ENCODE measurements at regions not wholly inside any gene's neighbourhood (a gene's known extent, or its start where the extent isn't known, plus 50 kb on each side); places are given as distances from the start of the nearest gene placed in this dataset.

DNA sequence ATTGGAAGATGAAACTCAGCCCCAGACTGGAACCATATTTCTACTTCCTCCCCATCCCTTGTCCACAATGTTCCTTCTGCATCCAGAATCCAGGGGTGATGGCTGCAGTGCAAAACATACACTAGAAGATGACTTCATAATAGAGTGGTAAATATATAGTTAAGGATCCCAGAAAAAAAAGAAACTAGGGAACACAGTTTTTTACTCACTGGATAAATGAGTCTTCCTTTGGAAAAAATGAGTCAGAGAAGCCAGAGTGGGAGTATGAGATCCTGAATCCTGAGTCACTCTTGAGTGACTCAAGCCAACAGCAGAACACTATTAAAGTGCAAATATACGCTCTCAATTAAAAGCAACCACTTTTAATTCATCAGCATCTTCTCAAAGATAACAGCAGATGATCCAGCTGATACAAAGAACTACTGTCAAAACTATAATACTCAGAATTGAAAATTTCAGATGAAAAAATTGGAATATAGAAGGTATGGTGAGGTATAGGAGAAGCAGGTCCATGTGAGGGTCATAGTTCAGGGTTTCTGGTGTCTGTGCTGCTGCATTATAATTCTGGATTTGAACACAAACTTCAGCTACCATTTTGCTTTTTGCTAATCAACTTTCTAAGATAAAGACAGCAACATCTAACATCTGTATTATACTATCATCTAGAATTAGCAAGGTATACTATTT lies 987.2 kb upstream of the CDH2 start:
- H3K27me3 Mint-ChIP-seq = no peaks in the 10 kb centered on the region
- H3K27ac Mint-ChIP-seq = no peak overlapping the region
- no peaks in the 10 kb centered on the region for H3K4me1 Mint-ChIP-seq
- H3K9me3 Mint-ChIP-seq = peaks cover 8% of the 10 kb centered on the region
- H3K4me3 Mint-ChIP-seq = no peak overlapping the region
- no peaks in the 10 kb centered on the region for H3K36me3 Mint-ChIP-seq
- no peak for ATAC-seq

DNA sequence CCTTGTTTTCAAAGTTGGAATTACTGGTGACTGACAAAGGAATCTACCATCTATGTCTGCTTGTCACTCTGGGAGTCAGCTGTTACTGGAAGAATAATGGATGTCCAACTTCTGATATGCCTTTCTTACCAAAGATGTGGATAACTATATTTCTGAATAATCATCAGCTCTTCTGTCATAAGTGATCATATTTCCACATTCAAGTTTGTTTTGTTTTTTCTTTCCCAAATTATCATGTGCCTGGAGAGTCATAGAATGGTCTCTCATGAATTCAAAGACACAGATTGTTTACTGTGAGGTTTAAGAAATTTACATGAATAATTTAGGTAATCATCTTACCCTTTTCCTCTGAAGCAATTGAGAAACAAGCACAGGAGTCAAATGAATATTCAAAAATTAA lies 986.7 kb upstream of the CDH2 start:
- H3K27ac Mint-ChIP-seq = no peak overlapping the region
- H3K4me3 Mint-ChIP-seq = no peak overlapping the region
- H3K9me3 Mint-ChIP-seq = peaks cover 8% of the 10 kb centered on the region
- H3K36me3 Mint-ChIP-seq = no peaks in the 10 kb centered on the region
- H3K4me1 Mint-ChIP-seq = no peaks in the 10 kb centered on the region
- no peak for ATAC-seq
- no peaks in the 10 kb centered on the region for H3K27me3 Mint-ChIP-seq

DNA sequence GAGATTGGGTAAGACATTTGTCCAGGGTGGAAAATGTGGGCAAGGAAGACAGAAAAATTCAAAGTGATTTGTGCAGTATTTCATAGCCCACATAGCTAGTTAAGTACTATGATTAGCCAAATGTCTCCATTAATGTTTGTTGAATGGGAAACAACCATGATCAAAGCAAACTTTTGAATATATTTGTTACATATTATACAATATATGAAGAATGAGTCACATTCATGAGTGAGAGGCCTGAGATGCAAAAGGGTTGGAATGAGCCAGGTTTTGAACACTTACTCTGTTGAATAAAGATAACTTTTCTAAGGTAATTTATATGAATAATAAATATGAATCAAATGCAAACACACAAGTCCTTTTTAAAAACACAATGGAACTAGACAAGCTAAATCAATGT lies 984.5 kb upstream of the CDH2 start:
- no peak overlapping the region for H3K27ac Mint-ChIP-seq
- no peak for ATAC-seq
- no peak overlapping the region for H3K4me3 Mint-ChIP-seq
- H3K36me3 Mint-ChIP-seq = no peaks in the 10 kb centered on the region
- H3K4me1 Mint-ChIP-seq = no peaks in the 10 kb centered on the region
- no peaks in the 10 kb centered on the region for H3K27me3 Mint-ChIP-seq
- H3K9me3 Mint-ChIP-seq = peaks cover 13% of the 10 kb centered on the region

DNA sequence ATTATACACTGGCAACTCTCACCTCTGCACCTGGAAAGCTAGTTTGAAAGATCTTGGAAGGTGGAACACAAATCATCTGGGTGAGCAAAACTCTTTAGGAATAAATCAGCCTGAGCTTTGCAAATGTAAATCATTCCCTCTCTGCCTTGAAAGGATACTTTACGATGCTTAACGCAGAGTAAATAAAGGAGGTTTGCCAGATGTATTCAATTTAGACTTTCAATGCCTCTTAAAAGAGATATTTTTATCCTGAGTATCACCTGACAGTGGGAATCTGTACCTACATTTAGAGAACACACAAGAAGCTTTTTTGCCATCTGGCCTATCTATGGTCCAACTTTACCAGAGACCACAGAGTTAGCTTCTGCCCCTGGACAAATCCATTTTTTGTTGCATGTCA lies 983.2 kb upstream of the CDH2 start:
- H3K27me3 Mint-ChIP-seq = no peaks in the 10 kb centered on the region
- no peaks in the 10 kb centered on the region for H3K4me1 Mint-ChIP-seq
- peaks cover 7% of the 10 kb centered on the region for H3K9me3 Mint-ChIP-seq
- no peaks in the 10 kb centered on the region for H3K36me3 Mint-ChIP-seq
- no peak overlapping the region for H3K4me3 Mint-ChIP-seq
- H3K27ac Mint-ChIP-seq = no peak overlapping the region
- no peak for ATAC-seq

DNA sequence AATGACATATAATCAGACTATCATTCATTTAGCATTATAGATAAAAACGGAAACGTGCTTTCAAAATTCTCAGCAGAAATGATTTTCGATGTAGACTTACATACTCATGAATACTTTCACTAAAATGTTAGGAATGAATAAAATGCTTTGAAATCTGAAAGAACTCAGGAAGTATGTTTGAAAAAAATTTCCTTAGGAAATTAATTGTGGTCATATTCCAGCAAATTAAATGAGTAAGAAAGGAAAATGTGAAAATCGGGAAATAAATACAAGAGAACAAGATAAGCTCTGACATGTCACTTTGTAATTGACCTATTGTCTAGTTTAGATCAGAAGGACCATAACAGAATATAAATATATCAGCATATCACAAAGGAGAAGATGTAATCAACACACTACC lies 981.0 kb upstream of the CDH2 start:
- no peaks in the 10 kb centered on the region for H3K27me3 Mint-ChIP-seq
- no peak for ATAC-seq
- H3K4me1 Mint-ChIP-seq = no peaks in the 10 kb centered on the region
- no peak overlapping the region for H3K4me3 Mint-ChIP-seq
- H3K27ac Mint-ChIP-seq = no peak overlapping the region
- H3K9me3 Mint-ChIP-seq = peaks cover 9% of the 10 kb centered on the region
- no peaks in the 10 kb centered on the region for H3K36me3 Mint-ChIP-seq

DNA sequence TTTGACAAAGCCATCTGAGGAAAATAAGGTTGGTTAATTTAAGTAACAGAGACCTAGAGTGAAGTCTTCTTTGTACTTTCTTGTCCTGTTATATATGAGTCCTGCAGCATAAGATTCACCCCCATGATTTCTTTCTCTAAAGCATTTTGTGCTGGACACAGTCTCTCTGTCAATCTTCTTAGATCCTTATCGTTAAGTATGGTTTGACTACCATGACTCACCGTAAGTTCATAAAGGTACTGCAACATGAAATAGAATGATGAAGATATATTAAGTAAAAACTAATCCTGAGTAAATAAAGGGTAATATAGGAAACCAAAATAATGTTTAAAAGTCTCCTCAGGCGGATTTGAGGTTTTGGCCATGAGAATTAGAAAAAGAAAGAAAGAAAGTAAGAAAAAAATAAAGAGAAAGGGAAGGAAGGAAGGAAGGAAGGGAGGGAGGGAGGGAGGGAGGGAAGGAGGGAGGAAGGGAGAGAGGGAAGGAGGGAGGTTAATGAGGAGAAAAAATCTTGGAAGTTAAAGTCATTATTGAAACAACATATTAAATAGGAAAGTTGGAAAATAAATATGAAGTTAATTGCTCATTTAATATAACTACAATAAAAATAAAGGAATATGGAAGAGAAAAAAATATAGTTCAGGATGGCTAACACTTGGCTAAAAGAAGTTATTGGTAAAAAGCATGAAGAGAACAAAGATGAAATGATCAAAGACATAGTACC lies 980.3 kb upstream of the CDH2 start:
- Mint-ChIP-seq H3K4me1 (no peaks in the 10 kb centered on the region), H3K9me3 (peaks cover 10% of the 10 kb centered on the region), H3K36me3 (no peaks in the 10 kb centered on the region), H3K4me3 (no peak overlapping the region), H3K27ac (no peak overlapping the region), H3K27me3 (no peaks in the 10 kb centered on the region)
- ATAC-seq = no peak

DNA sequence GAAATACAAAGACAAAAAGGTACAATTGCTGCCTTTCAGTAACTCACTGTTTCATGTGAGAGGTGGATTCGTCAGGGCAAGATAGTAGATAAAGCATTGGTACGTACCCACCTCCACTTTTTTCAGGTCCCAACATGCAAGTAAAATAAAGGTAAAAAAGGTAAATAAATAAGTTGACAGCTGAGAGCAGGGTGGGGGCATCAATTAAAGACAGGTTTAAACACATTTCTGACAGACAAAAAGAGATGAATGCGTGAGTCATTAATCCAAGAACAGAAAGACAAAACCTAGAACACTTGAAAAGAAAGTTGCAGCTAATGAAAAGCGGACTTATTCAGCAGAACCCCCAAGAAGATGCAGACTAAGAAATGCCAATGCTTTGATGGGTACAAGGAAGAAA lies 979.6 kb upstream of the CDH2 start:
- no peaks in the 10 kb centered on the region for H3K4me1 Mint-ChIP-seq
- no peak overlapping the region for H3K27ac Mint-ChIP-seq
- no peak overlapping the region for H3K4me3 Mint-ChIP-seq
- no peaks in the 10 kb centered on the region for H3K27me3 Mint-ChIP-seq
- no peak for ATAC-seq
- no peaks in the 10 kb centered on the region for H3K36me3 Mint-ChIP-seq
- peaks cover 10% of the 10 kb centered on the region for H3K9me3 Mint-ChIP-seq

DNA sequence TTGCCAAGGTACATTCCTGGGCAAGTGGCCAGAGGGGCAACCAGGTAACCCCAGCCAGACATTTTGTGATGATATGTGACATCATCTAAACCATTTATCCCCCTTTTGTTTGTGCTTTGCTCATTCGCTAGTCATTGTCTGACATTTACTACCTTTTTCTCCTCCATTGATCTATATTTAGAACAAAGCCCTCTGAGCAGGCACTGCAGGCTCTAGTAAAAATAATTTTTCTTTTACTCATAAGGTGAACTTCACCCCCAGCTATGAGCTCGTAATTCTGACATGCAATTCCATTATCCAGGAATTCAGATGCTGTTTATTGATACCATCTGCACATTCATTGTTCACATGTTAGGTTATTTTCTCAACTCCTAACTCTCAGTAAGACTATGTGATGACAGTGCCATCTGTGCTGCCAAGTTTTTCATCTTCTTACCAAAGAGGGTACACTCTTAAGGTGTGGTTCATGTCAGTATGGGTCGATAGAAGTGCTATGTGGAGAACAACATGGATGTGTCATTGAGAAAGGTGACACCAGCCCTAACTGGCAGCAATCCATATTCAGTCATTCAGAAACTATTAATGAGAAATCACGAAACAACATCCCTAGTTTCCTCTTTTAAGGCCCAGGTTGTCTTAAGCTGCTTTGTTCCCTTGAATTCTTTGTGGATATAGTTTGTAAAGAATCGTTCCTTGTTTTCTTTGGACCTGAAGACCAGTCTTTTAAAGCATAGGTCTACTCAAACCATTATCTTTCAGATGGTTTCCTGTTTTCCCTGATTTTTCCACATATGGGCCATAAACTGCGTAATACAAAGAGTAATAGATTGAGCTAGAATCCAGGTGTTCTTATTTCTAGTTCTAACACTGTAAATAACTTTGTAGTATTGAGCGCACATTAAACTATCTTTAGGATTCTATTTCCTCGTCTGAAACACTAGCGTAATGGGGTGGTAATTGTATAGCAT lies 978.1 kb upstream of the CDH2 start:
- no peak overlapping the region for H3K4me3 Mint-ChIP-seq

DNA sequence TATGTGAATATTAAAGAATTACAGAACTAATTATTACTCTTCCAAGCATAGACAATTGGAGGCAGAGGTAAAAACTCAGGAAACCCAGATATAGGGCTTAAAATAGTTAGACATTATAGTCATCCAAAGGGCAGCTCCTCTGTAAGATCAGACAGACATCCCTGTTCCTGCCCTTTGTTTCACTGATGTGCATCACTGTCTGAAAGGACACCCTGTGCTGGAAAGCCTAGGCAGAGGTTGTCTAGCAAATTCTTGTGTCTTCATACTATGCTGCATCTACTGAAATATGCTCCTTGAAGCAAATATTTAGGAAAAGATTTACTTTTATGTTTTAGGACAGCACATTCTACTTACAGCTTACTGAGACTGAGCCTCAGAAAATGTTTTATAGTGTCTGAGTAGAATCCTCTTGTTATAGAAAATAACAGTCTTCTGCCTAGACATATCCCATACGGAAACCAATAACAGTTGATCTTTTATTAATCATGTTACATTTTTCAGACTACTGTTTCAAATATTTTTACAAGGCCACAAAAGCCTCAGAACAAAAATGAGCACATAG lies 977.3 kb upstream of the CDH2 start:
- ATAC-seq = no peak
- H3K36me3 Mint-ChIP-seq = no peaks in the 10 kb centered on the region
- H3K4me1 Mint-ChIP-seq = no peaks in the 10 kb centered on the region

More for the DNA sequence above, 978.1 kb upstream of the CDH2 start:
- H3K27me3 Mint-ChIP-seq = no peaks in the 10 kb centered on the region
- no peak for ATAC-seq
- no peak overlapping the region for H3K27ac Mint-ChIP-seq
- no peaks in the 10 kb centered on the region for H3K4me1 Mint-ChIP-seq
- H3K9me3 Mint-ChIP-seq = peaks cover 10% of the 10 kb centered on the region
- H3K36me3 Mint-ChIP-seq = no peaks in the 10 kb centered on the region

DNA sequence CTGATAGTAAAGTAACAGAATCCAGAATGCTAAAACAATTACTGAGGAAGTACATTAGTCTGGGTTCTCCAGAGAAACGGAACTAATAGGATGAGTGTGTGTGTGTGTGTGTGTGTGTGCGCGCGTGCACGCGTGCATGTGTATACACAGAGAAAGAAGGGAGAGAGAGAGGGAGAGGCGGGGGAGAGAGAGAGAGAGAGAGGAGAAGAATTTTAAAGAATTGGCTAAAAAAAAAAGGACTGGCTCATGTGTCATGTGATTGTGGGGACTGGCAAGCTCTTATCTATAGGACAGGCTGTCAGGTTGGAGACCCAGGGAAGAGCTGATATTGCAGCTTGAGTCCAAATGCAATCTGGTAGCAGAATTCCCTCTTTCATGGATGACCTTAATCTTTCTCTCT lies 976.2 kb upstream of the CDH2 start:
- Mint-ChIP-seq H3K27me3 (no peaks in the 10 kb centered on the region), H3K4me1 (no peaks in the 10 kb centered on the region), H3K9me3 (peaks cover 7% of the 10 kb centered on the region), H3K36me3 (no peaks in the 10 kb centered on the region), H3K27ac (no peak overlapping the region), H3K4me3 (no peak overlapping the region)
- no peak for ATAC-seq

More for the DNA sequence above, 977.3 kb upstream of the CDH2 start:
- Mint-ChIP-seq H3K27ac (no peak overlapping the region), H3K9me3 (peaks cover 10% of the 10 kb centered on the region), H3K4me3 (no peak overlapping the region), H3K27me3 (no peaks in the 10 kb centered on the region)

DNA sequence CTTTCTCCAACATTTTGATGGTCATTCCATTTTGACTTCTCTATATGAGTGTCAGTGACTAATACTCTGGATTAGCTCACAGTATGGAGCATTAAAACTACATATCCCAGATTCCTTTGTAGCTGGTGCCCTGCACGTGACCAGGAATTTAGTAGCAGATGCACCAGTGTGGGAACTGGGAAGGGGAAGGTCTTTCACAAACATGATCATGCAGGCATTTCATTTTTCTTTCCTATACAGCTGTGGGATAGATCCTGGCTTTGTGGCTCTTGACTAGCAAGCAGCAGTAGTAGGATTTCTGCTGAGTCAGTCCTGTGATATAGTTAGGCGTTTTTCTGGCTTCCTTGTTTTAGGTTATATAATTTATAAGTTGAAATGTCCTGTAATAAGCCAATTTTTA lies 971.0 kb upstream of the CDH2 start:
- peaks cover 9% of the 10 kb centered on the region for H3K9me3 Mint-ChIP-seq
- no peak overlapping the region for H3K27ac Mint-ChIP-seq
- no peaks in the 10 kb centered on the region for H3K4me1 Mint-ChIP-seq
- ATAC-seq = no peak
- no peaks in the 10 kb centered on the region for H3K27me3 Mint-ChIP-seq
- no peaks in the 10 kb centered on the region for H3K36me3 Mint-ChIP-seq
- H3K4me3 Mint-ChIP-seq = no peak overlapping the region

DNA sequence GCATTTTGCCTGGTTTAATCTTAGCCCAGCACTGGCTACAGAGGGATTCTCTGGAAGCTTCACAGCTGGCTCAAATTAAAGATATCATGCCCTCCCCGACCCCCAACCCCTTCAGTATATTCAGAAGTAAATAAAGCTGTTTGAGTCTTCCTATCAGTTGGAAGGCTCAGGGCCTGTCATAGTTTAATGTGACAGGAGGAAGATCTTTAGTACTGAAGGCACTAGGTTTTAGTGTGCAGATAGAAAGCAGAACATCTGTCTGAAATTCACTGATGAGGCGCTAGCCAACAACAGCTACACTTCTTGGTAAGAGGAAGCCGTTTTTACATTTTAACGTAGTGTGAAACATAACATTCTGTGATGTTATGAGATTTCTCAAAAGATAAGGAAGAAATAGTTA lies 969.1 kb upstream of the CDH2 start:
- H3K4me3 Mint-ChIP-seq = no peak overlapping the region
- ATAC-seq = no peak
- H3K36me3 Mint-ChIP-seq = no peaks in the 10 kb centered on the region
- H3K9me3 Mint-ChIP-seq = peaks cover 10% of the 10 kb centered on the region
- H3K4me1 Mint-ChIP-seq = no peaks in the 10 kb centered on the region
- no peak overlapping the region for H3K27ac Mint-ChIP-seq
- no peaks in the 10 kb centered on the region for H3K27me3 Mint-ChIP-seq

DNA sequence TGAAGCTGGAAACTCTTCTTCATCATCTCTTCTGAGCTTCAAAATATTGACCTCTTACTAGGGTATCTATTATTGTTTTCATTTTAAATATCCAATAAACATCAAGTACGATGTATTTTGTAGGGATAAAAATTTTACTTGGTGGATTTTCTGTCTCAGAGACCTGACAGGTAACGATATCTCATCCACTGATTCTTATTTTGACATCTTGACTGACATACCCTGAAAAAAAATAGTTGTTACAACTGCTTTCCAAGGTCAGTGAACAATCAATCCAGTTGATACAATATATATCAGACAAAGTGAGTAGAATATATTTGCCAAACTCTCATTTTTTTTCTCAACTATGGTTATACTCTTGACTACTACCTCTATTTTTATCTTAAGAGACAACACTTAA lies 963.7 kb upstream of the CDH2 start:
- no peak overlapping the region for H3K27ac Mint-ChIP-seq
- H3K36me3 Mint-ChIP-seq = no peaks in the 10 kb centered on the region
- no peaks in the 10 kb centered on the region for H3K4me1 Mint-ChIP-seq
- H3K27me3 Mint-ChIP-seq = no peaks in the 10 kb centered on the region
- H3K4me3 Mint-ChIP-seq = no peak overlapping the region
- H3K9me3 Mint-ChIP-seq = peaks cover 13% of the 10 kb centered on the region
- ATAC-seq = no peak

DNA sequence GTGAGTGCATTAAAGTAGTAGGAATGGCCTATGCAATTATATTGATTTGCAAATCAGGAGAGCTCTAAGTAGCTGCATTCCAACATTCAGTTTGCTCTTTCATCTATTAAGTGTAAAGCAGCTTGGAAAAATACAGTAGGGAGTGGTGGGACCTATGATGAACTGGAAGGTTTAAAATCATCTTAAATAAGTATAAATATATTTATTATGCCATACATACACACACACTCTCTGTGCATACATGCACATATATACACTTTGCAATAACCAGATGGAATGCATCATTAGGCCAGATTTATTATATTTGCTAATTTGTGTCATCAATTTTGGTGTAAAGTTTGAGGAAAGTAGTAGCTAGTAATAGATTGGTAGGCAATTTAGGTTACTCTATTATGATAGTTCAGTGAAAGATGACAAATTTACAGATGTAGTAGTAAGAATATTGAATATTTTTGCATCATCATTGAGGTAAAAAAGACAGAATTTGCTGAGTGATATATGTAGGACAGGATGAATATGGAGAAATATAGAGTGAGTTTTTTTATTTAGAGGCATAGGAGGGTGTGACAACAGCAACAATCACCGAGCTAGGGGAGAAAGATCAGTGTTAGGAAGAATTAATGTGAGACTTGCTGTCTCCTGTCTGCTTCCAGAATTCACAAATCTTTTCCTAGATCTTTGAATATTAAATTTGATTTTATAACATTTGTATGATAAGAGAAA lies 961.0 kb upstream of the CDH2 start:
- Mint-ChIP-seq H3K4me3 (no peak overlapping the region), H3K9me3 (peaks cover 6% of the 10 kb centered on the region), H3K4me1 (no peaks in the 10 kb centered on the region), H3K27me3 (no peaks in the 10 kb centered on the region), H3K27ac (no peak overlapping the region), H3K36me3 (no peaks in the 10 kb centered on the region)
- ATAC-seq = no peak
